ENCODE measurements at regions not wholly inside any gene's neighbourhood (a gene's known extent, or its start where the extent isn't known, plus 50 kb on each side); places are given as distances from the start of the nearest gene placed in this dataset.
"Not testable (repeated sequence)": the region's sequence is repeated elsewhere in the genome, so short reads cannot be mapped to it uniquely, and the experiment has no call there.

DNA sequence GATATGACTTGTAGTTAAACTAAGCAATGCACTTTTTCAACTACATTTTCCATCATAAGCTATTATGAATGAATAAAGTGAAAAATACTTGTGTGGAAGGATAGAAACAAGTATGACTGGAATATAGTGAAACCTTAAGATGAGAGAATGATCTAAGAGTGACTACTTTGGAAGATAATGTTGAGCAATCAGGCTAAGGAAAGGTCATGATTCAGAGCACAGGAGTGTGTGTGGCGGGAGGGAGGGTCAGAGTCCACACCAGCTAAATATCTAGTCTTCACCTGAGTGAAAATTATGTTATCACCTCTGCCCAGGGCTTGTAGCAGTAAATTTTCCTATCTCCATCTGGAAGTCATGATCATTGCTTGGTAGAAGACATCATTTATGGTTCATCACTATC is 833.4 kb upstream of the ATXN8OS start:
- Histone ChIP-seq H3K36me3 (ENCODE audit: control insufficient read depth, insufficient read depth, low read length) (no peaks in the 10 kb centered on the region), H3K27ac (ENCODE audit: low read depth, low read length) (no peak overlapping the region), H3K9ac (ENCODE audit: low read depth, low read length) (no peak overlapping the region), H3K9me3 (ENCODE audit: control insufficient read depth, insufficient read depth, low read length) (no peaks in the 10 kb centered on the region), H3K4me1 (ENCODE audit: control insufficient read depth, insufficient read depth, low read length) (peaks cover 2% of the 10 kb centered on the region; the same call in 1 of the 2 replicates), H3K4me3 (ENCODE audit: low read depth, low read length) (no peak overlapping the region), H3K27me3 (ENCODE audit: control insufficient read depth, insufficient read depth, low read length) (no peaks in the 10 kb centered on the region)

DNA sequence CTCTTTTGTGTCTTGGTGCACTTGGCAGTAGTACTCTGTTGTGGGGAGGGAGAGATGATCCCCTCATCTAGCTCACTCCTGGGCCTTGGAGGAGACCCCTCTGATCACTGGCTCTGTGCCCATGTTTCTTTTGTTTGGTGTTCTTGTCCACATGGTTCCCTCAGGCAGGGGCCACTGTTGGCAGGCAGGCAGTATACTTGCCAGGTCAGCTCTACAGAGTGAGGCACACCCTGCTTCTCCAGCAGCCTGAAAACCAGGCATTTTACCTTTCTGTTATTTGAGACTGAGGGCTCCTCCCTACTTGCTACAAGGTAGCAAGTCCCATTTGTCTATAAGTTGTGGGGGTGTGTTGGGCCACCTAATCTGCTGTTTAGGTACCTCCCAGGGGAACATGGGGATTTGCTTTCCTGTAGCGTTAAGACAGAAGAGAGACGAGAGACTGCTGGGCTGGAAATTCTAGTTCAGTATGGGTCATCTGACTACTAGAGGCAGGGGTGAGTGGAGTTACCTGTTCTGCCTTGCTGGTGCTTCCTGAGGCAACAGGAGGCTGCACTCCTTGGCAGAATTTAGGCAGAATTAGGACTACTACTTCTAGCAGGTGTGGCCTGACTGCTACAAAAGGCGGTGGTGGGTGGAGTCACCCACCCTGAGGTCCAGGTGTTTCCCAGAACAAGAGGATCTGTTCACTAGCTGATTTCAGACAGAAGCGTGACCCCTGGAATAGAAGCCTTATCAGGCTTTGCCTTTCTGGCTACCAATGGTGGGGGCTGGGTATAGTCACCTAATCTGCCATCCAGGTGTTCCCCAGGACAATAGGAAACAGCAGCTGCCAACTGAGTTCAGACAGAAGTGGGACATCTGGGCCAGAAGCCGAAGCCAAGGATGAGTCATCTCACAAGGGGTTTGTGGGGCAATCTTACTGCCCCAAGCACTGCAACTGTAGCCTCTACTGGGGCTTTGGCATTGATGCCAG is 843.0 kb upstream of the ATXN8OS start:
- H3K36me3 ChIP-seq (ENCODE audit: control insufficient read depth, insufficient read depth, low read length): no peaks in the 10 kb centered on the region
- H3K4me1 ChIP-seq (ENCODE audit: control insufficient read depth, insufficient read depth, low read length): no peaks in the 10 kb centered on the region
- H3K4me3 ChIP-seq (ENCODE audit: low read depth, low read length): no peak overlapping the region
- H3K27ac ChIP-seq (ENCODE audit: low read depth, low read length): no peak overlapping the region
- no peaks in the 10 kb centered on the region for H3K27me3 ChIP-seq (ENCODE audit: control insufficient read depth, insufficient read depth, low read length)
- H3K9me3 ChIP-seq (ENCODE audit: control insufficient read depth, insufficient read depth, low read length): no peaks in the 10 kb centered on the region
- H3K9ac ChIP-seq (ENCODE audit: low read depth, low read length): no peak overlapping the region

DNA sequence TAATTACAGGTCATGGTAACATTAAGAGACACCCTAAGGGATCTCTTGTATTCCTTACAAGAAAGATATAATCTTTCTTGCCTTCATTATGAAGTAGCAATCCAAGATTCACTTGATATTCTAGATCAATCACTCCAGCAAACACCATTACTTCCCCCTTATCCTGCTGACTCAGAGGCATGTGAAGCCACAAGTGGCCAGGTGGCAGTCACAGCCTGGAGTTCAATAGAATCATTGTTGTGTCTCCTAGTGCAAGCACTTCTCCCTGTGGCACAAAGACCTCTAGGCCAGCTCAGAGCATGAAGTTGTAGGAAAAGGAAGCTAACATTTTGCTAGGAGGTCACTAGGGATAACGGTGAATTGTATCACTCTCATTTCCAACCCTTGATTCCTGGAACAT is 864.3 kb upstream of the ATXN8OS start:
- Histone ChIP-seq H3K36me3 (ENCODE audit: control insufficient read depth, insufficient read depth, low read length) (no peaks in the 10 kb centered on the region), H3K9ac (ENCODE audit: low read depth, low read length) (no peak overlapping the region), H3K4me1 (ENCODE audit: control insufficient read depth, insufficient read depth, low read length) (no peaks in the 10 kb centered on the region), H3K27ac (ENCODE audit: low read depth, low read length) (no peak overlapping the region), H3K4me3 (ENCODE audit: low read depth, low read length) (no peak overlapping the region), H3K27me3 (ENCODE audit: control insufficient read depth, insufficient read depth, low read length) (no peaks in the 10 kb centered on the region), H3K9me3 (ENCODE audit: control insufficient read depth, insufficient read depth, low read length) (no peaks in the 10 kb centered on the region)

DNA sequence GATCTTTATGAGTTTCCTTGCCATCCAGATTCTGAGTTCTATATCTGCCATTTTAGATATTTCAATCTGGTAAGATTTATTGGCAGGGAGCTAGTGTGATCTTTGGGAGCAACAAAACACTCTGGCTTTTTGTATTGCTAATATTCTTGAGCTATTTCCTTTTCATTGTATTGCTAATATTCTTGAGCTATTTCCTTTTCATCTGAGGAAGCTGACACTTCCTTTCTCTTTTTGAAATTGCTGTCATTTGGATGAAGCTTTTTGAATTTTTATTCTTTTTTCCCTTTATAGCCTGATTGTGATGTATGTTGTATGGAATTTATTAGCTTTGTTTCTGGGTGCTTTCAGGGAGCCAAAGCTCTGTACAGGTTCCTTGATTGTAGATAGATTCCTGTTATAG is 873.5 kb upstream of the ATXN8OS start:
- H3K4me3 ChIP-seq (ENCODE audit: low read depth, low read length): no peak overlapping the region
- H3K36me3 ChIP-seq (ENCODE audit: control insufficient read depth, insufficient read depth, low read length): no peaks in the 10 kb centered on the region
- no peaks in the 10 kb centered on the region for H3K9me3 ChIP-seq (ENCODE audit: control insufficient read depth, insufficient read depth, low read length)
- peaks cover 14% of the 10 kb centered on the region for H3K4me1 ChIP-seq (ENCODE audit: control insufficient read depth, insufficient read depth, low read length)
- no peak overlapping the region for H3K9ac ChIP-seq (ENCODE audit: low read depth, low read length)
- peak overlapping the region; percentile 89 for H3K27ac ChIP-seq (ENCODE audit: low read depth, low read length)
- H3K27me3 ChIP-seq (ENCODE audit: control insufficient read depth, insufficient read depth, low read length): no peaks in the 10 kb centered on the region

DNA sequence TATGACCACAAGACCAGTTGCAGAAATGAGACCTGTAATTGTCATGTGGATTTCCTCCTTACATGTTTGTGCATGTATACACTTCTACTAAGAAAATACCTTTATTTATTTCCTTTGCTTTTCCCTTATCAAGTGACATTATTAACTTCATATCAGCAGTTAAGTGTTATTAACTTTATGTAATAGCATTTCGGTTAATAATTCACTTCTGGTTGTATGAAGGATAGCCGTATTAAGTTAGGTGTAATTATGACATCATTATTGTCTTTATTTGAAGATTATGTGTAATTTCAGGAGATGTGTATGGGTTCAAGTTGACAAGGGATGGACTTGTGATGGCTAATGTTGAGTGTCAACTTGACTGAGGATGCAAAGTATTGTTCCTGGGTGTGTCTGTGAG is 881.2 kb upstream of the ATXN8OS start:
- H3K4me1 ChIP-seq (ENCODE audit: control insufficient read depth, insufficient read depth, low read length): no peaks in the 10 kb centered on the region; the same call in 1 of the 2 replicates
- H3K9me3 ChIP-seq (ENCODE audit: control insufficient read depth, insufficient read depth, low read length): no peaks in the 10 kb centered on the region
- H3K4me3 ChIP-seq (ENCODE audit: low read depth, low read length): no peak overlapping the region
- no peak overlapping the region for H3K27ac ChIP-seq (ENCODE audit: low read depth, low read length)
- H3K27me3 ChIP-seq (ENCODE audit: control insufficient read depth, insufficient read depth, low read length): no peaks in the 10 kb centered on the region
- no peak overlapping the region for H3K9ac ChIP-seq (ENCODE audit: low read depth, low read length)
- no peaks in the 10 kb centered on the region for H3K36me3 ChIP-seq (ENCODE audit: control insufficient read depth, insufficient read depth, low read length)

DNA sequence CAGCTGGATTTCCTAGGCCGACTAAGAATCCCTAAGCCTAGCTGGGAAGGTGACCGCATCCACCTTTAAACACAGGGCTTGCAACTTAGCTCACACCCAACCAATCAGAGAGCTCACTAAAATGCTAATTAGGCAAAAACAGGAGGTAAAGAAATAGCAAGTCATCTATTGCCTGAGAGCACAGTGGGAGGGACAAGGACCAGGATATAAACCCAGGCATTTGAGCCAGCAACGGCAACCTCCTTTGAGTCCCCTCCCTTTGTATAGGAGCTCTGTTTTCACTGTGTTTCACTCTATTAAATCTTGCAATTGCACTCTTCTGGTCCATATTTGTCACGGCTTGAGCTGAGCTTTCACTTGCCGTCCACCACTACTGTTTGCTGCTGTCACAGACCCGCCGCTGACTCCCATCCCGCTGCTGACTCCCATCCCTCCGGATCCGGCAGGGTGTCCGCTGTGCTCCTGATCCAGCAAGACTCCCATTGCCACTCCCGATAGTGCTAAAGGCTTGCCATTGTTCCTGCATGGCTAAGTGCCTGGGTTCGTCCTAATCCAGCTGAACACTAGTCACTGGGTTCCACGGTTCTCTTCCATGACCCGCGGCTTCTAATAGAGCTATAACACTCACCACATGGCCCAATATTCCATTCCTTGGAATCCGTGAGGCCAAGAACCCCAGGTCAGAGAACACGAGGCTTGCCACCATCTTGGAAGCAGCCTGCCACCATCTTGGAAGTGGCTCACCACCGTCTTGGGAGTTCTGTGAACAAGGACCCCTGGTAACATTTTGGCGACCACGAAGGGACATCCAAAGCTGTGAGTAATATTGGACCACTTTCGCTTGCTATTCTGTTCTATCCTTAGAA is 885.8 kb upstream of the ATXN8OS start:
- not testable (repeated sequence) for H3K9ac ChIP-seq (ENCODE audit: low read depth, low read length); H3K9me3 ChIP-seq (ENCODE audit: control insufficient read depth, insufficient read depth, low read length); H3K27ac ChIP-seq (ENCODE audit: low read depth, low read length); H3K36me3 ChIP-seq (ENCODE audit: control insufficient read depth, insufficient read depth, low read length); H3K4me3 ChIP-seq (ENCODE audit: low read depth, low read length); H3K4me1 ChIP-seq (ENCODE audit: control insufficient read depth, insufficient read depth, low read length); H3K27me3 ChIP-seq (ENCODE audit: control insufficient read depth, insufficient read depth, low read length)

DNA sequence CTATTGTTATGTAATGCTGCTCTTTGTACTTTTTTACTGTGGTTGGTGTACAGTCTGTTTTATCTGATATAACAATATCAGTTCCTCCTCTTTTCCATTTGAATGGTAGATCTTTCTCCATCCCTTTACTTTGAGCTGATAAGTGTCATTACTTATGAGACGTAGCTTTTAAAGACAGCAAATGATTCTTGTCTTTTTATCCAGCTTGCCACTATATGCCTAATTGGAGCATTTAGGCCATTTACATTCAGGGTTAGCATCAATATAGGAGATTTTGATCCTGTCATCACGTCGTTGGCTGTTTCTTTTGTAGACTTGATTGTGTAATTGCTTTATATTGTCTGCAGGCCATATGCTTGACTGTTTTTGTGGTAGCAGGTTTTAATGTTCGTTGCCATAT is 894.2 kb upstream of the ATXN8OS start:
- no peak overlapping the region for H3K4me3 ChIP-seq (ENCODE audit: low read depth, low read length)
- no peaks in the 10 kb centered on the region for H3K36me3 ChIP-seq (ENCODE audit: control insufficient read depth, insufficient read depth, low read length)
- no peaks in the 10 kb centered on the region for H3K9me3 ChIP-seq (ENCODE audit: control insufficient read depth, insufficient read depth, low read length)
- no peak overlapping the region for H3K9ac ChIP-seq (ENCODE audit: low read depth, low read length)
- peaks cover 3% of the 10 kb centered on the region; the same call in 1 of the 2 replicates for H3K4me1 ChIP-seq (ENCODE audit: control insufficient read depth, insufficient read depth, low read length)
- H3K27ac ChIP-seq (ENCODE audit: low read depth, low read length): no peak overlapping the region
- H3K27me3 ChIP-seq (ENCODE audit: control insufficient read depth, insufficient read depth, low read length): no peaks in the 10 kb centered on the region

DNA sequence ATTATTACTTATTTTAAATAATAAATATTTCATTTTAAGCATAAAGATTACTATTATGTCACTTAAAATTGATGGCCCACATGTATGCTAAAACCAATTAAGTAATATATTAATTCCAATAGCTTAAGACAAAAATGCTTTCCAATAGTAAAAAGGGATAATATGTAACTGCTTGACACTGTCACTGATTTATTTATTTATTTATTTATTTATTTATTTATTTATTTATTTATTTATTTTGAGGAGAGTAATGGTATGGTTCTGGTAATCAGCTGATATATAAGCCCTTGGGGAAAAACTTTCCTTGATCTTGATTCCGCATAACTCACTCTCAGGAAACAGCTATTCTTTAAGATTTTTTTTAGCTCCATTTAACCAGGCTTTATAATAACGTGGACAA is 903.0 kb upstream of the ATXN8OS start:
- H3K36me3 ChIP-seq (ENCODE audit: control insufficient read depth, insufficient read depth, low read length): no peaks in the 10 kb centered on the region
- H3K27ac ChIP-seq (ENCODE audit: low read depth, low read length): no peak overlapping the region
- peaks cover 23% of the 10 kb centered on the region for H3K4me1 ChIP-seq (ENCODE audit: control insufficient read depth, insufficient read depth, low read length)

DNA sequence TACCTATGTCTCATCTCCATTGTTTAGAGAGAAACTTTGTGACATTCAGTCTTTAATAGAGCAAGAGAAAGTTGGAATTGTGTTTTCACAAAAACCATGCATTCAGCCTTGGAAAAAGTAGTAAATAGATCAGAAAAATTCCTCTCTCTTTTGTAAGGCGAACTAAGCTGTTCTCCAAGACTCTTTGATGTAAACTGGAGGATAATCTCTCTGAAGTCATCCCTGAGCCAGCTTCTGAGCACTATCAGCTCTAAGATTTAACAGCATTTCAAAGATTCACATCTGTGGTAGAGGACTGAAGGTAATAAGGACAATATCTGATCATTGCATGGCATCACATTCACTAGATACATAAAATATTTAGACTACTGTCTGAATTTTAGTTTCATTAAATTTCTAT is 904.6 kb upstream of the ATXN8OS start:
- no peak overlapping the region for H3K4me3 ChIP-seq (ENCODE audit: low read depth, low read length)

More for the DNA sequence above, 903.0 kb upstream of the ATXN8OS start:
- Histone ChIP-seq H3K4me3 (ENCODE audit: low read depth, low read length) (no peak overlapping the region), H3K27me3 (ENCODE audit: control insufficient read depth, insufficient read depth, low read length) (no peaks in the 10 kb centered on the region), H3K9me3 (ENCODE audit: control insufficient read depth, insufficient read depth, low read length) (no peaks in the 10 kb centered on the region), H3K9ac (ENCODE audit: low read depth, low read length) (no peak overlapping the region)

DNA sequence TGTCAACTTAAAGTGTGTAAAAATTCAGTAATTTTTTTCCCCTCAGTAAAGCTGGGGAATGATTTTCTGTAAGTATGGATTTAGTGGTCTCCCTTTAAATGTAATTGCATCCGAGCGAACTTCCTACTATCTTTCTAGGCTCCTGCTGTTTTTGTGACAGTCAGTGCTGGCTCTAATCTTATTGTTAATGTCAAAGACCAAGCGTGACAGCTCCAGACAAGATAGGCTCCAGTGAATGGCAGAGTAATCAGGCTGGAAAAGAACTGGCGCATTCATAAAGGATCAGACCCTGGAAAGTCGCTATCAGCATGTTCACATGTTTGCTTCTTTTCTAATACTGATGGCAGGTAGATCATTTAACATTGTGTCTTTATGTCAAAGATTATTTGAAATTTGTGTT is 908.0 kb upstream of the ATXN8OS start:
- no peak overlapping the region for H3K4me3 ChIP-seq (ENCODE audit: low read depth, low read length)
- H3K36me3 ChIP-seq (ENCODE audit: control insufficient read depth, insufficient read depth, low read length): no peaks in the 10 kb centered on the region
- no peak overlapping the region for H3K9ac ChIP-seq (ENCODE audit: low read depth, low read length)
- no peaks in the 10 kb centered on the region for H3K27me3 ChIP-seq (ENCODE audit: control insufficient read depth, insufficient read depth, low read length)
- peak overlapping the region; percentile 38 for H3K27ac ChIP-seq (ENCODE audit: low read depth, low read length)
- no peaks in the 10 kb centered on the region for H3K9me3 ChIP-seq (ENCODE audit: control insufficient read depth, insufficient read depth, low read length)
- H3K4me1 ChIP-seq (ENCODE audit: control insufficient read depth, insufficient read depth, low read length): peaks cover 53% of the 10 kb centered on the region

More for the DNA sequence above, 904.6 kb upstream of the ATXN8OS start:
- H3K4me1 ChIP-seq (ENCODE audit: control insufficient read depth, insufficient read depth, low read length): peaks cover 27% of the 10 kb centered on the region
- H3K36me3 ChIP-seq (ENCODE audit: control insufficient read depth, insufficient read depth, low read length): no peaks in the 10 kb centered on the region
- no peaks in the 10 kb centered on the region for H3K27me3 ChIP-seq (ENCODE audit: control insufficient read depth, insufficient read depth, low read length)
- no peaks in the 10 kb centered on the region for H3K9me3 ChIP-seq (ENCODE audit: control insufficient read depth, insufficient read depth, low read length)
- H3K9ac ChIP-seq (ENCODE audit: low read depth, low read length): no peak overlapping the region
- peak overlapping the region; percentile 76 for H3K27ac ChIP-seq (ENCODE audit: low read depth, low read length)

DNA sequence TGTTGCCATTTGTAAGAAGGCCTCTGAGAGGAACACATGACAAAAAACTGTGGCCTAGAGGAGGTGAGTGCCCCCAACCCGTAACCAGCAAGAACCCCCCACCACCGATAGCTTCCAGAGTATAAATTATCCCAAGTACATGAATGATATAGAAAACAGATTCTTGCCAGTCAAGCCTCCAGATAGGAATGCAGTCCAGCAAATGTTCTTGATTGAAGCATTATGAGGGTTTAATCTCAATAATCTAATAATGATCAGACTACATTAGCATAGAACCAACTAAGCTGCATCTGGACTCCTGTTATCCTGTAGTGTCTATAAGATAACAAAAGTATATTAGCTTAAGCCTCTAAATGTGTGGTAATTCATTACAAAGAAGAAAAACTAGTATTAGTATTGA is 908.9 kb upstream of the ATXN8OS start:
- H3K27ac ChIP-seq (ENCODE audit: low read depth, low read length): no peak overlapping the region
- peaks cover 55% of the 10 kb centered on the region for H3K4me1 ChIP-seq (ENCODE audit: control insufficient read depth, insufficient read depth, low read length)
- no peaks in the 10 kb centered on the region for H3K27me3 ChIP-seq (ENCODE audit: control insufficient read depth, insufficient read depth, low read length)
- H3K9me3 ChIP-seq (ENCODE audit: control insufficient read depth, insufficient read depth, low read length): no peaks in the 10 kb centered on the region
- H3K4me3 ChIP-seq (ENCODE audit: low read depth, low read length): no peak overlapping the region
- H3K36me3 ChIP-seq (ENCODE audit: control insufficient read depth, insufficient read depth, low read length): no peaks in the 10 kb centered on the region
- H3K9ac ChIP-seq (ENCODE audit: low read depth, low read length): no peak overlapping the region

All from HUES48 (cell line).